Hematopoietic multipotent progenitor cell (in vitro differentiated cells): ENCODE measurements at regions not wholly inside any gene's neighbourhood (a gene's known extent, or its start where the extent isn't known, plus 50 kb on each side); places are given as distances from the start of the nearest gene placed in this dataset.
"Not testable (repeated sequence)": the region's sequence is repeated elsewhere in the genome, so short reads cannot be mapped to it uniquely, and the experiment has no call there.

Source experiments
- DNase-seq, 3 donors: peaks; one replicate each; pipeline ENCODE4 v3.0.0-alpha.2; 2011 to 2015; ENCODE audit warnings: low read depth in 2 of 3, low spot score in 2 of 3

- no peak for DNase-seq
Observed at GRCh38 chr12:9380650-9381049, 172.5 kb upstream of the PZP start.

- DNase-seq: no peak
Observed at GRCh38 chr12:9379023-9379742, 171.0 kb upstream of the PZP start.

GRCh38 chr12:9378430-9378835 is 170.2 kb upstream of the PZP start:
- peak in 1 of 3 donors; percentile 12 for DNase-seq

- DNase-seq: peak in 2 of 3 donors; percentile 24 to 42
Observed at GRCh38 chr12:9372202-9372601, 164.0 kb upstream of the PZP start.

GRCh38 chr12:9367828-9368227 is 159.6 kb upstream of the PZP start:
- no peak for DNase-seq

- DNase-seq: no peak
Observed at GRCh38 chr12:9367201-9367600, 159.0 kb upstream of the PZP start.

- no peak for DNase-seq
Observed at GRCh38 chr12:9365296-9365695, 157.1 kb upstream of the PZP start.

GRCh38 chr12:9364224-9365176 is 156.3 kb upstream of the PZP start:
- DNase-seq: no peak

- no peak for DNase-seq
Observed at GRCh38 chr12:9363145-9363544, 154.9 kb upstream of the PZP start.

GRCh38 chr12:9361879-9362326 is 153.7 kb upstream of the PZP start:
- DNase-seq: no peak

- not testable (repeated sequence) for DNase-seq
Observed at GRCh38 chr12:9354009-9354754, 146.0 kb upstream of the PZP start.

GRCh38 chr12:9351136-9351535 is 142.9 kb upstream of the PZP start:
- no peak for DNase-seq

GRCh38 chr12:9349888-9350885 is 142.0 kb upstream of the PZP start:
- peak in 1 of 3 donors; percentile 26 for DNase-seq

GRCh38 chr12:9348906-9349518 is 140.8 kb upstream of the PZP start:
- DNase-seq: no peak

GRCh38 chr12:9347328-9348127 is 139.3 kb upstream of the PZP start:
- DNase-seq: no peak

GRCh38 chr12:9346866-9347327 is 138.7 kb upstream of the PZP start:
- DNase-seq: no peak

GRCh38 chr12:9345171-9345570 is 137.0 kb upstream of the PZP start:
- no peak for DNase-seq

- DNase-seq: no peak
Observed at GRCh38 chr12:9344541-9344940, 136.3 kb upstream of the PZP start.
